Smooth muscle cell (in vitro differentiated cells): ENCODE measurements at regions not wholly inside any gene's neighbourhood (a gene's known extent, or its start where the extent isn't known, plus 50 kb on each side); places are given as distances from the start of the nearest gene placed in this dataset.

ENCODE experiments used
- DNase-seq: peaks from one replicate; lab custom pipeline; 2025; ENCODE audit not compliant: unreplicated experiment; lab: John Stamatoyannopoulos, UW
- H2AFZ ChIP-seq: fragments of 200-600 bp; sonication (generic); 2 replicates; pipeline ENCODE4 v1.6.0; 2016; ENCODE audit warnings: antibody characterized with exemption, low read depth, mild to moderate bottlenecking
- H3F3A ChIP-seq: fragments of 200-600 bp; sonication (generic); 2 replicates; pipeline ENCODE4 v1.6.0; 2017; ENCODE audit warnings: antibody characterized with exemption, low read depth
- H3K27ac ChIP-seq: fragments of 200-600 bp; sonication (generic); 2 replicates; pipeline ENCODE4 v1.5.1; 2016; ENCODE audit warnings: low read depth, mild to moderate bottlenecking
- H3K27me3 ChIP-seq: fragments of 200-600 bp; sonication (generic); 2 replicates; pipeline ENCODE4 v1.6.1; 2016; ENCODE audit warnings: low read depth, mild to moderate bottlenecking
- H3K36me3 ChIP-seq: fragments of 200-600 bp; sonication (generic); 2 replicates; pipeline ENCODE4 v1.5.1; 2016; ENCODE audit warnings: low read depth
- H3K4me1 ChIP-seq: fragments of 200-600 bp; sonication (generic); 2 replicates; pipeline ENCODE4 v1.5.1; 2016; ENCODE audit warnings: low read depth
- H3K4me2 ChIP-seq: fragments of 200-600 bp; sonication (generic); 2 replicates; pipeline ENCODE4 v1.6.0; 2016; ENCODE audit warnings: mild to moderate bottlenecking
- H3K4me3 ChIP-seq: fragments of 200-600 bp; sonication (generic); 2 replicates; pipeline ENCODE4 v1.5.1; 2016; ENCODE audit warnings: mild to moderate bottlenecking
- H3K79me2 ChIP-seq: fragments of 200-600 bp; sonication (generic); 2 replicates; pipeline ENCODE4 v1.6.0; 2016; ENCODE audit warnings: low read depth, mild to moderate bottlenecking
- H3K9ac ChIP-seq: fragments of 200-600 bp; sonication (generic); 2 replicates; pipeline ENCODE4 v1.6.0; 2016; ENCODE audit warnings: low read depth
- H3K9me3 ChIP-seq: fragments of 200-600 bp; sonication (generic); replicated peaks from 2 replicates; pipeline ENCODE4 v1.5.1; 2016; ENCODE audit warnings: low read depth
- H4K20me1 ChIP-seq: fragments of 200-600 bp; sonication (generic); 2 replicates; pipeline ENCODE4 v1.6.0; 2016; ENCODE audit warnings: low read depth
- WGBS: methylation state at CpG from one replicate; pipeline ENCODE4 v1.1.7; 2016; ENCODE audit warnings: low lambda C conversion rate; 5-methylcytosine and 5-hydroxymethylcytosine counted together
- TF ChIP-seq, protein P1 (sequence below): fragments of 200-600 bp; sonication (generic); IDR thresholded peaks from 2 replicates; pipeline ENCODE4 v1.5.1; 2017; ENCODE audit warnings: borderline replicate concordance, mild to moderate bottlenecking, antibody characterized with exemption; ENCODE audit not compliant: insufficient read depth, poor library complexity, severe bottlenecking

- Histone ChIP-seq H3F3A (no peaks in the 10 kb centered on the region), H3K36me3 (no peaks in the 10 kb centered on the region), H3K4me2 (no peak overlapping the region), H3K79me2 (no peaks in the 10 kb centered on the region), H4K20me1 (no peaks in the 10 kb centered on the region), H3K4me3 (no peak overlapping the region), H3K9me3 (no peaks in the 10 kb centered on the region), H3K9ac (no peak overlapping the region), H3K27me3 (no peaks in the 10 kb centered on the region), H3K4me1 (no peaks in the 10 kb centered on the region), H3K27ac (no peak overlapping the region), H2AFZ (no peak overlapping the region)
- 73% methylated on average over 3 of the region's 3 CpGs for WGBS
- DNase-seq = no peak
- TF ChIP-seq, protein P1, sequence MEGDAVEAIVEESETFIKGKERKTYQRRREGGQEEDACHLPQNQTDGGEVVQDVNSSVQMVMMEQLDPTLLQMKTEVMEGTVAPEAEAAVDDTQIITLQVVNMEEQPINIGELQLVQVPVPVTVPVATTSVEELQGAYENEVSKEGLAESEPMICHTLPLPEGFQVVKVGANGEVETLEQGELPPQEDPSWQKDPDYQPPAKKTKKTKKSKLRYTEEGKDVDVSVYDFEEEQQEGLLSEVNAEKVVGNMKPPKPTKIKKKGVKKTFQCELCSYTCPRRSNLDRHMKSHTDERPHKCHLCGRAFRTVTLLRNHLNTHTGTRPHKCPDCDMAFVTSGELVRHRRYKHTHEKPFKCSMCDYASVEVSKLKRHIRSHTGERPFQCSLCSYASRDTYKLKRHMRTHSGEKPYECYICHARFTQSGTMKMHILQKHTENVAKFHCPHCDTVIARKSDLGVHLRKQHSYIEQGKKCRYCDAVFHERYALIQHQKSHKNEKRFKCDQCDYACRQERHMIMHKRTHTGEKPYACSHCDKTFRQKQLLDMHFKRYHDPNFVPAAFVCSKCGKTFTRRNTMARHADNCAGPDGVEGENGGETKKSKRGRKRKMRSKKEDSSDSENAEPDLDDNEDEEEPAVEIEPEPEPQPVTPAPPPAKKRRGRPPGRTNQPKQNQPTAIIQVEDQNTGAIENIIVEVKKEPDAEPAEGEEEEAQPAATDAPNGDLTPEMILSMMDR = no peak
Measured at GRCh38 chr5:84673785-84674184, 289.1 kb upstream of the EDIL3 start.

- Histone ChIP-seq H3K4me3 (no peak overlapping the region), H2AFZ (no peak overlapping the region), H3K4me2 (no peak overlapping the region), H3K9me3 (no peaks in the 10 kb centered on the region), H3K27me3 (no peaks in the 10 kb centered on the region), H3K4me1 (no peaks in the 10 kb centered on the region), H4K20me1 (no peaks in the 10 kb centered on the region), H3K27ac (no peak overlapping the region), H3F3A (no peaks in the 10 kb centered on the region), H3K36me3 (no peaks in the 10 kb centered on the region), H3K9ac (no peak overlapping the region), H3K79me2 (no peaks in the 10 kb centered on the region)
- DNase-seq = no peak
- WGBS = 97% methylated on average over 3 of the region's 3 CpGs
- TF ChIP-seq, protein P1 = no peak
Measured at GRCh38 chr5:84667576-84667975, 282.9 kb upstream of the EDIL3 start.

DNA sequence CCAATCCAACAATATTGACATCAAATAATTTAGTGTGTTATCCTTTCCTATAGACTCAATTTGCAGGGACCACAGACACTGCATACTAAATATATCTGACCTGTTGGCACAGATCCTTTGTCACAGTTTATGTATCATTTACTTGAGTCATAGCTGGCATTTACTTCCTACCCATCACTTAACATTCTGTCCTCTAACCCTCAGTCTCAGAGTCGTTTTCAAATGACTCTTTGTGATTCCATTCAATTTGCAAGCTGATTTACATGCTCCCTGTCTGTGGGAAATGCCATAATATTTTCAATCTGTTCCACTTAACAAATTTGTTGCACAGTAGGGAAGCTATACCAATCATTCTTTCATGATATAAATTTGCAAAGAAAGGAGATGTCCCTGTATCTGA lies 265.7 kb upstream of the EDIL3 start:
- Histone ChIP-seq H3K4me1 (no peaks in the 10 kb centered on the region), H3K9ac (no peak overlapping the region), H2AFZ (no peak overlapping the region), H3K27me3 (no peaks in the 10 kb centered on the region), H4K20me1 (no peaks in the 10 kb centered on the region), H3K36me3 (no peaks in the 10 kb centered on the region), H3K79me2 (no peaks in the 10 kb centered on the region), H3K9me3 (no peaks in the 10 kb centered on the region), H3K27ac (no peak overlapping the region), H3K4me2 (no peak overlapping the region), H3F3A (no peaks in the 10 kb centered on the region), H3K4me3 (no peak overlapping the region)
- DNase-seq = no peak
- TF ChIP-seq, protein P1 = no peak
- 35% methylated on average over 1 of the region's 1 CpG for WGBS

DNA sequence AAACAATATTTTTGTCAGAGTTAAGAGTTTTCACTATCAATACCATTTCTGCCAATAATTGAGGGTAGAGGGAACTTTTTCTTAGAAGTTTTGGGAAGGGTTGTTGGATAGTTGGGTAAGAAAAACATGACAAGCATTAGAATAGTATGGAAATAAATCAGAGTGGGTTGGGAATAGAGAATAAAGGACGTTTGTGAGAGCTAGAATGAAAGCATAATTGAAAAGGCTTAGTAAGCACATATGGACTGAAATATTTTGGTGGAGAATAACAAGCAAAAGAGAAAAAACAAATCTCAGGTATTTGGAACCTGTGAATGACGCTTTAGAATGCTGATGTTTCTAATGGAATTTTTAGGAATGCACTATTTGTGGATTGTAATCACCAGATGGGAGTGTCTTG lies 262.9 kb upstream of the EDIL3 start:
- H3K9me3 ChIP-seq = no peaks in the 10 kb centered on the region
- H3K36me3 ChIP-seq = no peaks in the 10 kb centered on the region
- no peaks in the 10 kb centered on the region for H3K27me3 ChIP-seq
- no peak overlapping the region for H2AFZ ChIP-seq
- 84% methylated on average over 2 of the region's 2 CpGs for WGBS
- H3K4me3 ChIP-seq = no peak overlapping the region
- H3F3A ChIP-seq = no peaks in the 10 kb centered on the region
- TF ChIP-seq, protein P1 = no peak
- H3K79me2 ChIP-seq = no peaks in the 10 kb centered on the region
- H3K4me2 ChIP-seq = no peak overlapping the region
- H3K4me1 ChIP-seq = no peaks in the 10 kb centered on the region
- H4K20me1 ChIP-seq = no peaks in the 10 kb centered on the region
- H3K27ac ChIP-seq = no peak overlapping the region
- no peak for DNase-seq
- H3K9ac ChIP-seq = no peak overlapping the region
